ENCODE measurements at regions not wholly inside any gene's neighbourhood (a gene's known extent, or its start where the extent isn't known, plus 50 kb on each side); places are given as distances from the start of the nearest gene placed in this dataset.

GRCh38 chr9:87184956-87185642, 237.8 kb upstream of the GAS1 start:
- no peaks in the 10 kb centered on the region for H3K9me3 Mint-ChIP-seq (ENCODE audit: unreplicated experiment)
- H3K27me3 Mint-ChIP-seq (ENCODE audit: unreplicated experiment) = no peaks in the 10 kb centered on the region
- no peaks in the 10 kb centered on the region for H3K4me1 Mint-ChIP-seq (ENCODE audit: unreplicated experiment)
- H3K27ac Mint-ChIP-seq (ENCODE audit: unreplicated experiment) = no peak overlapping the region
- no peak overlapping the region for H3K4me3 Mint-ChIP-seq (ENCODE audit: unreplicated experiment)
- no peak for DNase-seq (ENCODE audit: low spot score)
- no peak for TF ChIP-seq CTCF (IDR thresholded peaks at IDR 0.05; ENCODE audit: unreplicated experiment)
- H3K36me3 Mint-ChIP-seq (ENCODE audit: low read depth, unreplicated experiment) = no peaks in the 10 kb centered on the region

GRCh38 chr9:87187656-87188055, 240.3 kb upstream of the GAS1 start:
- no peak overlapping the region for H3K4me3 Mint-ChIP-seq (ENCODE audit: unreplicated experiment)
- no peaks in the 10 kb centered on the region for H3K4me1 Mint-ChIP-seq (ENCODE audit: unreplicated experiment)
- H3K27ac Mint-ChIP-seq (ENCODE audit: unreplicated experiment) = no peak overlapping the region
- DNase-seq (ENCODE audit: low spot score) = no peak
- no peak for TF ChIP-seq CTCF (IDR thresholded peaks at IDR 0.05; ENCODE audit: unreplicated experiment)
- H3K36me3 Mint-ChIP-seq (ENCODE audit: low read depth, unreplicated experiment) = no peaks in the 10 kb centered on the region
- no peaks in the 10 kb centered on the region for H3K27me3 Mint-ChIP-seq (ENCODE audit: unreplicated experiment)
- no peaks in the 10 kb centered on the region for H3K9me3 Mint-ChIP-seq (ENCODE audit: unreplicated experiment)

- TF ChIP-seq CTCF (IDR thresholded peaks at IDR 0.05; ENCODE audit: unreplicated experiment) = no peak
- Mint-ChIP-seq H3K4me1 (ENCODE audit: unreplicated experiment) (no peaks in the 10 kb centered on the region), H3K27ac (ENCODE audit: unreplicated experiment) (no peak overlapping the region), H3K9me3 (ENCODE audit: unreplicated experiment) (no peaks in the 10 kb centered on the region), H3K27me3 (ENCODE audit: unreplicated experiment) (no peaks in the 10 kb centered on the region), H3K4me3 (ENCODE audit: unreplicated experiment) (no peak overlapping the region), H3K36me3 (ENCODE audit: low read depth, unreplicated experiment) (no peaks in the 10 kb centered on the region)
- DNase-seq (ENCODE audit: low spot score) = no peak
Observed at GRCh38 chr9:87189006-87189405, 241.7 kb upstream of the GAS1 start.

GRCh38 chr9:87193151-87193550, 245.8 kb upstream of the GAS1 start:
- Mint-ChIP-seq H3K4me3 (ENCODE audit: unreplicated experiment) (no peak overlapping the region), H3K27me3 (ENCODE audit: unreplicated experiment) (peaks cover 3% of the 10 kb centered on the region), H3K9me3 (ENCODE audit: unreplicated experiment) (no peaks in the 10 kb centered on the region), H3K27ac (ENCODE audit: unreplicated experiment) (no peak overlapping the region), H3K4me1 (ENCODE audit: unreplicated experiment) (peaks cover 4% of the 10 kb centered on the region), H3K36me3 (ENCODE audit: low read depth, unreplicated experiment) (no peaks in the 10 kb centered on the region)
- no peak for DNase-seq (ENCODE audit: low spot score)
- no peak for TF ChIP-seq CTCF (IDR thresholded peaks at IDR 0.05; ENCODE audit: unreplicated experiment)

GRCh38 chr9:87193925-87194868, 246.9 kb upstream of the GAS1 start:
- no peak overlapping the region for H3K4me3 Mint-ChIP-seq (ENCODE audit: unreplicated experiment)
- peaks cover 3% of the 10 kb centered on the region for H3K27me3 Mint-ChIP-seq (ENCODE audit: unreplicated experiment)
- no peak for DNase-seq (ENCODE audit: low spot score)
- peaks cover 4% of the 10 kb centered on the region for H3K4me1 Mint-ChIP-seq (ENCODE audit: unreplicated experiment)
- H3K9me3 Mint-ChIP-seq (ENCODE audit: unreplicated experiment) = no peaks in the 10 kb centered on the region
- no peak for TF ChIP-seq CTCF (IDR thresholded peaks at IDR 0.05; ENCODE audit: unreplicated experiment)
- no peak overlapping the region for H3K27ac Mint-ChIP-seq (ENCODE audit: unreplicated experiment)
- H3K36me3 Mint-ChIP-seq (ENCODE audit: low read depth, unreplicated experiment) = no peaks in the 10 kb centered on the region
